Endothelial cell of umbilical vein (primary cell): ENCODE measurements at regions not wholly inside any gene's neighbourhood (a gene's known extent, or its start where the extent isn't known, plus 50 kb on each side); places are given as distances from the start of the nearest gene placed in this dataset.

Experiments used
- BruUV-seq: library from RNA; stranded (reverse); fragments of 400-500 nt; replicated peaks from 2 replicates; lab custom pipeline; 2021; lab: Mats Ljungman, UMichigan
- CTCF ChIA-PET: fragments of 300-600, 350-600 bp; sonication (Branson Sonifier 250); formaldehyde crosslinking; loops from one replicate; lab custom pipeline; 2021; ENCODE audit warnings: antibody characterized with exemption, inconsistent platforms; lab: Charles Lee
- POLR2A ChIA-PET: fragments of 300-600, 350-600 bp; sonication (Branson Sonifier 250); formaldehyde crosslinking; loops from one replicate; lab custom pipeline; 2021; ENCODE audit warnings: antibody characterized with exemption, inconsistent platforms; lab: Charles Lee
- DNase-seq: peaks from one replicate; pipeline ENCODE4 v3.0.0-alpha.2; 2011; ENCODE audit warnings: low read depth, low spot score
- FAIRE-seq: peaks from 2 replicates; lab custom pipeline; 2011; peaks lifted over from hg19 to GRCh38; lab: Jason Lieb, UNC
- H2AFZ ChIP-seq: 2 replicates; pipeline ENCODE4 v1.6.0; 2012; ENCODE audit warnings: low read depth, low read length, control low read depth, inconsistent platforms
- H3K27ac ChIP-seq: 2 replicates; pipeline ENCODE4 v1.5.1; 2011; ENCODE audit warnings: low read depth, mild to moderate bottlenecking, control low read depth, low read length, moderate library complexity; ENCODE audit not compliant: insufficient read depth
- H3K27me3 ChIP-seq, 2 experiments: 2 replicates each; pipeline versions ENCODE4 v1.6.0 to v1.6.1; 2011; ENCODE audit warnings: low read length in 2 of 2, mixed read lengths in 1 of 2; ENCODE audit not compliant: control insufficient read depth in 2 of 2, insufficient read depth in 2 of 2
- H3K36me3 ChIP-seq, 2 experiments: 2 replicates in 1 of 2; 3 replicates in 1 of 2; pipeline ENCODE4 v1.5.1; 2011; ENCODE audit warnings: low read length in 2 of 2, mild to moderate bottlenecking in 1 of 2, moderate library complexity in 1 of 2; ENCODE audit not compliant: control insufficient read depth in 2 of 2, insufficient read depth in 2 of 2; ENCODE audit errors: extremely low read depth in 1 of 2
- H3K4me1 ChIP-seq: 3 replicates; pipeline ENCODE4 v1.5.1; 2011; ENCODE audit warnings: mild to moderate bottlenecking, low read length; ENCODE audit not compliant: control insufficient read depth, insufficient read depth; ENCODE audit errors: extremely low read depth
- H3K4me2 ChIP-seq: 2 replicates; pipeline ENCODE4 v1.6.1; 2011; ENCODE audit warnings: low read length, control low read depth, mixed read lengths; ENCODE audit not compliant: insufficient read depth
- H3K4me3 ChIP-seq, 3 experiments: fragments of 200-600 bp in 1 of 3; sonication (generic), shearing (Covaris generic) in 1 of 3; replicated peaks in 1 of 3; 2 replicates each; pipeline ENCODE4 v1.5.1; 2011 to 2016; ENCODE audit warnings: control low read depth in 3 of 3, low read length in 3 of 3, mild to moderate bottlenecking in 2 of 3, inconsistent platforms in 1 of 3, low read depth in 1 of 3, moderate library complexity in 1 of 3; ENCODE audit not compliant: insufficient read depth in 1 of 3
- H3K79me2 ChIP-seq: 2 replicates; pipeline ENCODE4 v1.6.0; 2012; ENCODE audit warnings: low read length, inconsistent platforms; ENCODE audit not compliant: control insufficient read depth, insufficient read depth
- H3K9ac ChIP-seq: replicated peaks from 2 replicates; pipeline ENCODE3; 2011; ENCODE audit warnings: low read length, control low read depth; ENCODE audit not compliant: insufficient read depth; ENCODE audit errors: extremely low read depth
- H3K9me1 ChIP-seq: replicated peaks from 3 replicates; pipeline ENCODE4 v1.6.0; 2011; ENCODE audit warnings: mild to moderate bottlenecking, low read length; ENCODE audit not compliant: control insufficient read depth, insufficient read depth; ENCODE audit errors: extremely low read depth
- H3K9me3 ChIP-seq: replicated peaks from 2 replicates; pipeline ENCODE4 v1.5.1; 2012; ENCODE audit warnings: low read length, inconsistent platforms; ENCODE audit not compliant: control insufficient read depth, insufficient read depth
- H4K20me1 ChIP-seq: replicated peaks from 2 replicates; pipeline ENCODE3; 2011; ENCODE audit warnings: mild to moderate bottlenecking, low read length; ENCODE audit not compliant: control insufficient read depth, insufficient read depth; ENCODE audit errors: extremely low read depth
- EZH2 ChIP-seq: IDR thresholded peaks from 2 replicates; pipeline ENCODE4 v1.6.1; 2012; ENCODE audit warnings: borderline replicate concordance, low read depth, mild to moderate bottlenecking, moderate library complexity, low read length, inconsistent platforms; ENCODE audit not compliant: severe bottlenecking
- FOS ChIP-seq: IDR thresholded peaks from 2 replicates; pipeline ENCODE4 v1.6.1; 2011; ENCODE audit warnings: mild to moderate bottlenecking, low read length, moderate library complexity, borderline replicate concordance; ENCODE audit not compliant: insufficient read depth
- GATA2 ChIP-seq: IDR thresholded peaks from 2 replicates; pipeline ENCODE4 v1.7.0; 2011; ENCODE audit warnings: low read depth, mild to moderate bottlenecking, moderate library complexity, mixed read lengths, low read length; ENCODE audit not compliant: insufficient read length, insufficient read depth
- JUN ChIP-seq: IDR thresholded peaks from 2 replicates; pipeline ENCODE4 v1.6.1; 2011; ENCODE audit warnings: borderline replicate concordance, low read depth; ENCODE audit not compliant: insufficient read length, insufficient read depth
- MYC ChIP-seq: IDR thresholded peaks from one replicate; pipeline ENCODE4 v1.6.1; 2011; ENCODE audit warnings: mild to moderate bottlenecking, low read depth, low read length
- POLR2A ChIP-seq: IDR thresholded peaks from 2 replicates; pipeline ENCODE4 v1.6.1; 2012; ENCODE audit warnings: low read depth, mild to moderate bottlenecking, control low read depth, low read length
- POLR2AphosphoS5 ChIP-seq: IDR thresholded peaks from 2 replicates; pipeline ENCODE4 v1.6.1; 2012; ENCODE audit warnings: low read depth, mild to moderate bottlenecking, control low read depth, low read length, moderate library complexity; ENCODE audit not compliant: insufficient read depth
- dilution Hi-C: fragments of 300-500 bp; cut with MboI; formaldehyde crosslinking; loops from one replicate; pipeline ENCODE4 v1.15.0; 2019; ENCODE audit warnings: low sequenced_read_pairs; ENCODE audit not compliant: extremely low pct_ligation_motif_present
- intact Hi-C: fragments of 100-400 bp; cut with micrococcal nuclease; formaldehyde crosslinking; loops from one replicate; pipeline ENCODE4 v1.10.0; 2022
- TF ChIP-seq, protein P1 (sequence below): IDR thresholded peaks from 2 replicates; pipeline ENCODE4 v1.6.1; 2011; ENCODE audit not compliant: insufficient read depth, insufficient read length
- TF ChIP-seq, protein P2 (sequence below), 2 donors: IDR thresholded peaks; 1 replicate in 1 of 2; 2 replicates in 1 of 2; pipeline ENCODE4 v1.5.1; 2011; ENCODE audit warnings: low read length in 2 of 2, mild to moderate bottlenecking in 2 of 2, moderate library complexity in 2 of 2, control low read depth in 1 of 2, inconsistent platforms in 1 of 2, low read depth in 1 of 2; ENCODE audit not compliant: insufficient read depth in 1 of 2; ENCODE audit errors: extremely low read depth in 1 of 2

DNA sequence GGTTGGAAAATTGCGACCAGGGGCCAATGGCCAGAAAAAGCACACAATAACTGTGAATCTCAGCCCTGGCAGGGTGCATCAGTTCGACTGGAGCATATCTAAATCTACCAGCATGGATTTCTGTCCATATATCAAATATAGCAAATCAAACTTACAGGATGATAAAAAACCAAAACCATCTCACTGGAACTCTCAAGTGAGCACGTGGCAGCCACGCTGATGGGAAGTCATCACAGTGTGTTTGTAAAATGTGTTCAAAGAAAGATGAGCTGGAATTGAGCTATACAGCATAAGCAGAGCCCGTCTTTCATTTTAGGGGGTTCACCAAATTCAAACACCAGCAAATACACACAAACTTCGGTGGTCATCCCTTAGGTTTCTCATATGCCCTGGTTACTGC lies 610.1 kb downstream of the AJAP1 start:
- no peak overlapping the region for H2AFZ ChIP-seq
- POLR2A ChIA-PET, result no interaction called here
- peaks cover 2% of the 10 kb centered on the region for H3K9me3 ChIP-seq
- no peak overlapping the region for H3K4me2 ChIP-seq
- dilution Hi-C loops, result no loop called here
- no peaks in the 10 kb centered on the region for H3K4me1 ChIP-seq
- no peak overlapping the region for H3K27ac ChIP-seq
- no peaks in the 10 kb centered on the region for H3K79me2 ChIP-seq
- DNase-seq (no peak), FAIRE-seq (no peak)
- H3K36me3 ChIP-seq, result no peaks in the 10 kb centered on the region
- no peaks in the 10 kb centered on the region for H4K20me1 ChIP-seq
- no peak overlapping the region for H3K9ac ChIP-seq
- CTCF ChIA-PET, result no interaction called here
- no peaks in the 10 kb centered on the region for H3K9me1 ChIP-seq
- H3K27me3 ChIP-seq, result no peaks in the 10 kb centered on the region
- H3K4me3 ChIP-seq, result no peak overlapping the region
- intact Hi-C loops, result no loop called here
- no TSS peak for BruUV-seq
- TF ChIP-seq JUN, result no peak

DNA sequence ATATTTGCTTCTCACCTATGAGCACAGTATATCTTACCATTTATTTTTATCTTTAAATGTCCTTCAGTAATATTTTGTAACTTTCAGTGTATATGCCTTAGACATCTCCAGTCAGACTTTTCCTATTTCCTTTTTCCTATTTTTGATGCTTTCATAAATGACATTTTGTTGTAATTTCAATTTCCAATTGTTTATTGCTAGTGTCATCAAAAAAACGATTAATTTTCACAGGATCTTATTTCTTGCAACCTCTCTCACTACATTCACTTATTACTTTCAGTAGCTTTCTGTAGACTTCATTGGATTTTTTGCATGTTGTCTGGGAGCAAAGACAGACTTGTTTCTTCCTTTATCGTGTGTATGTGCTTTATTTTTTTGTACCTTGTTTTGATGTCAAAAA lies 602.4 kb downstream of the AJAP1 start:
- intact Hi-C loops (no loop called here), dilution Hi-C loops (no loop called here)
- Histone ChIP-seq H3K4me2 (no peak overlapping the region), H3K9me1 (no peaks in the 10 kb centered on the region), H4K20me1 (no peaks in the 10 kb centered on the region), H3K27me3 (no peaks in the 10 kb centered on the region), H3K4me1 (no peaks in the 10 kb centered on the region), H3K4me3 (no peak overlapping the region), H2AFZ (no peak overlapping the region), H3K9me3 (peaks cover 2% of the 10 kb centered on the region), H3K27ac (no peak overlapping the region), H3K9ac (no peak overlapping the region), H3K79me2 (no peaks in the 10 kb centered on the region), H3K36me3 (no peaks in the 10 kb centered on the region)
- BruUV-seq, result no TSS peak
- FAIRE-seq, result no peak
- POLR2A ChIA-PET, result no interaction called here
- CTCF ChIA-PET, result no interaction called here
- TF ChIP-seq FOS, result no peak
- no peak for TF ChIP-seq EZH2
- no peak for TF ChIP-seq MYC
- TF ChIP-seq, protein P1, sequence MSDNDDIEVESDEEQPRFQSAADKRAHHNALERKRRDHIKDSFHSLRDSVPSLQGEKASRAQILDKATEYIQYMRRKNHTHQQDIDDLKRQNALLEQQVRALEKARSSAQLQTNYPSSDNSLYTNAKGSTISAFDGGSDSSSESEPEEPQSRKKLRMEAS, result no peak
- TF ChIP-seq, protein P2, sequence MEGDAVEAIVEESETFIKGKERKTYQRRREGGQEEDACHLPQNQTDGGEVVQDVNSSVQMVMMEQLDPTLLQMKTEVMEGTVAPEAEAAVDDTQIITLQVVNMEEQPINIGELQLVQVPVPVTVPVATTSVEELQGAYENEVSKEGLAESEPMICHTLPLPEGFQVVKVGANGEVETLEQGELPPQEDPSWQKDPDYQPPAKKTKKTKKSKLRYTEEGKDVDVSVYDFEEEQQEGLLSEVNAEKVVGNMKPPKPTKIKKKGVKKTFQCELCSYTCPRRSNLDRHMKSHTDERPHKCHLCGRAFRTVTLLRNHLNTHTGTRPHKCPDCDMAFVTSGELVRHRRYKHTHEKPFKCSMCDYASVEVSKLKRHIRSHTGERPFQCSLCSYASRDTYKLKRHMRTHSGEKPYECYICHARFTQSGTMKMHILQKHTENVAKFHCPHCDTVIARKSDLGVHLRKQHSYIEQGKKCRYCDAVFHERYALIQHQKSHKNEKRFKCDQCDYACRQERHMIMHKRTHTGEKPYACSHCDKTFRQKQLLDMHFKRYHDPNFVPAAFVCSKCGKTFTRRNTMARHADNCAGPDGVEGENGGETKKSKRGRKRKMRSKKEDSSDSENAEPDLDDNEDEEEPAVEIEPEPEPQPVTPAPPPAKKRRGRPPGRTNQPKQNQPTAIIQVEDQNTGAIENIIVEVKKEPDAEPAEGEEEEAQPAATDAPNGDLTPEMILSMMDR (IDR thresholded peaks at IDR 0.05; ENCODE audit: extremely low read depth in 1 of 2, insufficient read depth in 1 of 2, low read depth in 1 of 2, low read length in 2 of 2), result no peak
- TF ChIP-seq JUN, result no peak
- TF ChIP-seq POLR2AphosphoS5, result no peak
- no peak for TF ChIP-seq GATA2
- no peak for TF ChIP-seq POLR2A
- DNase-seq, result no peak
